ENCODE measurements at regions not wholly inside any gene's neighbourhood (a gene's known extent, or its start where the extent isn't known, plus 50 kb on each side); places are given as distances from the start of the nearest gene placed in this dataset.

DNA sequence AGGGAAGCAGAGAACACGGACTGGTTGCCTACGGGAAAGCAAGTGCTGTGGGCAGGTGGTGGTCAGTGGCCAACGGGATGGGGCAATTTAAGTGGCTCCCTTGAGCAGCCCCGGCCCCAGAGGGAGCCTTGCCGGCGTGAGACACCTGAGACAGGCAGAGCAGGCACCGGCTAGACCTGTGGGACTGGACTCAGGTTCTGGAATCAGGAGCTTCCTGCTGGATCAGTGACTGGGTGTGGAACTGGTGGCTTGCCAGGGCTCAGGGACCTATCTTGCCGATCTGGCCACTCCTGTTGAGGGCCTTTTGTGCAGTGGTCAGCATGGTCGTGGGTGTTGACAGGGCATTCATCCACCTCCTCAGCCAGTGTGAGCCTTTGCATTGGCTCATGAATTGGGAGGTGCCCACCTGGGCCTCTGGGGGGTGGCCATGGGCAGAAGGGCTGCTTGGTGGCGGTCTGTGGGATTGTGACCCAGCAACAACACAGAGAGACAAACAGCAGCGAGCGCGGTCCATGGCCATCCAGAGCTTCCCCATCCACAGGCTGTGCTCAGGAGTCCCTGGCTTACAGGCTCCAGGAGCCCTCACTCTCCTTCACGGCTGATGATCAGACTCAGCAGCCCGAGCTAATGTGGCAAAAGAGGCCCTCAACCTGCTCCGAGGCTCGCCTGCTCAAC lies 85.4 kb upstream of the ZNF516 start:
- TF ChIP-seq CTCF (conservative IDR thresholded peaks at IDR 0.05; ENCODE audit: low read length): no peak
- no peak for TF ChIP-seq EZH2phosphoT487 (IDR thresholded peaks at IDR 0.05; ENCODE audit: borderline replicate concordance, low read depth, low read length)

Data from OCI-LY7 (cell line).